ENCODE measurements at regions not wholly inside any gene's neighbourhood (a gene's known extent, or its start where the extent isn't known, plus 50 kb on each side); places are given as distances from the start of the nearest gene placed in this dataset.

DNA sequence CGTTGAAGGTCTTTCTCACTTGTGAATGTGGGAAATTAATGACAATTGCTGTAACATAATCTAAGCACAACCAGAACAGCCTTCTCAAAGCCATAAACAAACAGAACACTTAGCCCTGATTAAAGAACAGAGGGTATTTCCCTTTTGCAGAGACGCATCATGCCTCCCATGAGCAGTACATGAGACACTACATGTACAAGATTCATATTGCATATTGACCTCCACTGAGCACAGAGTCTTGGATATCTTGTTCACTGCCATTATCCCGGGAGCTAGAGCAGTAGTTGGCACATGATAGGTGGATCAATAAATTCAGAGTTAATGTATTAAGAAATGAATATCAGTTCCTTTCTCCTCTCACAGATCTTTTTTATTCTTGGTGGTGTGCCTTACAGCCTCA is 1194.3 kb upstream of the TENM4 start:
- FAIRE-seq (no peak), ATAC-seq (no peak), DNase-seq (ENCODE audit: low read depth in 1 of 2, low spot score in 1 of 2) (no peak)
- CTCF ChIA-PET, result no interaction called here
- Histone ChIP-seq H3K4me3 (no peak overlapping the region), H3K27ac (no peak overlapping the region), H3K4me2 (no peak overlapping the region), H3K4me1 (no peaks in the 10 kb centered on the region), H3K9me3 (no peaks in the 10 kb centered on the region)
- TF ChIP-seq, protein P1, sequence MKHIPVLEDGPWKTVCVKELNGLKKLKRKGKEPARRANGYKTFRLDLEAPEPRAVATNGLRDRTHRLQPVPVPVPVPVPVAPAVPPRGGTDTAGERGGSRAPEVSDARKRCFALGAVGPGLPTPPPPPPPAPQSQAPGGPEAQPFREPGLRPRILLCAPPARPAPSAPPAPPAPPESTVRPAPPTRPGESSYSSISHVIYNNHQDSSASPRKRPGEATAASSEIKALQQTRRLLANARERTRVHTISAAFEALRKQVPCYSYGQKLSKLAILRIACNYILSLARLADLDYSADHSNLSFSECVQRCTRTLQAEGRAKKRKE (CRISPR knock-in tag; IDR thresholded peaks at IDR 0.05; ENCODE audit: low read depth), result no peak
- TF ChIP-seq MAFK (IDR thresholded peaks at IDR 0.05; ENCODE audit: partially characterized antibody) (no peak), RARB (CRISPR knock-in tag; IDR thresholded peaks at IDR 0.05) (no peak), CBX8 (IDR thresholded peaks at IDR 0.05) (no peak), RNF2 (IDR thresholded peaks at IDR 0.05; ENCODE audit: borderline replicate concordance, low read depth) (no peak), HDAC2 (IDR thresholded peaks at IDR 0.05) (no peak), MAZ (IDR thresholded peaks at IDR 0.05; ENCODE audit: borderline replicate concordance, low read depth, low read length) (no peak), CBX2 (IDR thresholded peaks at IDR 0.05; ENCODE audit: borderline replicate concordance, low read depth) (no peak)
- TF ChIP-seq, protein P2, sequence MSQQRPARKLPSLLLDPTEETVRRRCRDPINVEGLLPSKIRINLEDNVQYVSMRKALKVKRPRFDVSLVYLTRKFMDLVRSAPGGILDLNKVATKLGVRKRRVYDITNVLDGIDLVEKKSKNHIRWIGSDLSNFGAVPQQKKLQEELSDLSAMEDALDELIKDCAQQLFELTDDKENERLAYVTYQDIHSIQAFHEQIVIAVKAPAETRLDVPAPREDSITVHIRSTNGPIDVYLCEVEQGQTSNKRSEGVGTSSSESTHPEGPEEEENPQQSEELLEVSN (IDR thresholded peaks at IDR 0.05; ENCODE audit: borderline replicate concordance, low read depth), result no peak
- TF ChIP-seq, protein P3, sequence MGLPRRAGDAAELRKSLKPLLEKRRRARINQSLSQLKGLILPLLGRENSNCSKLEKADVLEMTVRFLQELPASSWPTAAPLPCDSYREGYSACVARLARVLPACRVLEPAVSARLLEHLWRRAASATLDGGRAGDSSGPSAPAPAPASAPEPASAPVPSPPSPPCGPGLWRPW (IDR thresholded peaks at IDR 0.05), result no peak
- 12% methylated on average over 3 of the region's 3 CpGs for WGBS (ENCODE audit: missing lambda C conversion rate)
- POLR2A ChIA-PET, result no interaction called here

DNA sequence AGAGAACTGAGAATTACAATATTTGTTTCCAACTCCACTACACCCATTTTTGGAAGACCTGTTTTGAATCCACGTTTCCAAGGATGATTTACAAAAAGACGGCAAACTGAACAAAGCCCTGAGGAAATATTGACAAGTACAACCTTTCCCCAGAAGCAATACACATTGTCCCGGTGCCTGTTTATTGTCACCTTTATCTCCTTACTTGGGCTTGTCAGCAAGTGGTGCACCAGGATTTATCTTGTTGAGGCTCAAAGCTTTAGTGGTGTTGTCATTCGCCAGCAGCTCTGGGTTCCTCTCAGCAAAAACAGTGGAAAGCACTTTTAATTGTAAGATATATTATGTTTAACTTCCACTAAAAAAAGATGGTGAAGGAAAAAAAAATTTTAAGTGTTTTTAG is 1191.9 kb upstream of the TENM4 start:
- ChIA-PET CTCF (no interaction called here), POLR2A (no interaction called here)
- DNase-seq (ENCODE audit: low read depth in 1 of 2, low spot score in 1 of 2) (no peak), ATAC-seq (no peak), FAIRE-seq (no peak)
- no peak overlapping the region for H3K4me2 ChIP-seq
- 29% methylated on average over 4 of the region's 4 CpGs for WGBS (ENCODE audit: missing lambda C conversion rate)
- no peak overlapping the region for H3K27ac ChIP-seq
- H3K9me3 ChIP-seq, result no peaks in the 10 kb centered on the region
- H3K4me3 ChIP-seq, result no peak overlapping the region
- TF ChIP-seq JUN (IDR thresholded peaks at IDR 0.05), result no peak
- TF ChIP-seq, protein P4, sequence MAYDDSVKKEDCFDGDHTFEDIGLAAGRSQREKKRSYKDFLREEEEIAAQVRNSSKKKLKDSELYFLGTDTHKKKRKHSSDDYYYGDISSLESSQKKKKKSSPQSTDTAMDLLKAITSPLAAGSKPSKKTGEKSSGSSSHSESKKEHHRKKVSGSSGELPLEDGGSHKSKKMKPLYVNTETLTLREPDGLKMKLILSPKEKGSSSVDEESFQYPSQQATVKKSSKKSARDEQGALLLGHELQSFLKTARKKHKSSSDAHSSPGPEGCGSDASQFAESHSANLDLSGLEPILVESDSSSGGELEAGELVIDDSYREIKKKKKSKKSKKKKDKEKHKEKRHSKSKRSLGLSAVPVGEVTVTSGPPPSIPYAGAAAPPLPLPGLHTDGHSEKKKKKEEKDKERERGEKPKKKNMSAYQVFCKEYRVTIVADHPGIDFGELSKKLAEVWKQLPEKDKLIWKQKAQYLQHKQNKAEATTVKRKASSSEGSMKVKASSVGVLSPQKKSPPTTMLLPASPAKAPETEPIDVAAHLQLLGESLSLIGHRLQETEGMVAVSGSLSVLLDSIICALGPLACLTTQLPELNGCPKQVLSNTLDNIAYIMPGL (CRISPR knock-in tag; IDR thresholded peaks at IDR 0.05; ENCODE audit: borderline replicate concordance), result no peak
- TF ChIP-seq EHMT2 (IDR thresholded peaks at IDR 0.05; ENCODE audit: low read depth), result no peak
- no peaks in the 10 kb centered on the region for H3K4me1 ChIP-seq

DNA sequence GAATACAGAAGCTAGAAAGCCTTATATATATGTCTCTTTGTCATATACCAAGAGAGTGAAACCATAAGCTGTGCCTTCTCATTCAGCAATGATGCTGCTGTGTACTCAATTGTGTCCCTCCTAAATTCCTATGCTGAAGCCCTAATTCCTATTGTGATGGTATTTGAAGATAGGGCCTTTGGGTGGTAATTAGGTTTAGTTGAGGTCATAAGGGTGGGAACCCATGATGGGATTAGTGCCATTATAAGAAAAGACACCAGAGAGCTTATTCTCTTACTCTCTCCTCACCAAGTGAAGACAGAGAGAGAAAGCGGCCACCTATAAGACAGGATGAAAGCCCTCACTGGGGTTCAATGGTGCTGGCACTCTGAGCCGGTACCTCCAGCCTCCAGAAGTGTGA is 1191.3 kb upstream of the TENM4 start:
- H3K27ac ChIP-seq, result no peak overlapping the region
- no peaks in the 10 kb centered on the region for H3K9me3 ChIP-seq
- H3K4me2 ChIP-seq, result no peak overlapping the region
- DNase-seq (ENCODE audit: low read depth in 1 of 2, low spot score in 1 of 2), result no peak
- no peak overlapping the region for H3K4me3 ChIP-seq
- FAIRE-seq, result no peak
- ChIA-PET POLR2A (no interaction called here), CTCF (no interaction called here)
- no peaks in the 10 kb centered on the region for H3K4me1 ChIP-seq
- 35% methylated on average over 2 of the region's 2 CpGs for WGBS (ENCODE audit: missing lambda C conversion rate)
- no peak for ATAC-seq
- no peak for TF ChIP-seq NR3C1 (IDR thresholded peaks at IDR 0.05)
- TF ChIP-seq, protein P3 (IDR thresholded peaks at IDR 0.05), result no peak

DNA sequence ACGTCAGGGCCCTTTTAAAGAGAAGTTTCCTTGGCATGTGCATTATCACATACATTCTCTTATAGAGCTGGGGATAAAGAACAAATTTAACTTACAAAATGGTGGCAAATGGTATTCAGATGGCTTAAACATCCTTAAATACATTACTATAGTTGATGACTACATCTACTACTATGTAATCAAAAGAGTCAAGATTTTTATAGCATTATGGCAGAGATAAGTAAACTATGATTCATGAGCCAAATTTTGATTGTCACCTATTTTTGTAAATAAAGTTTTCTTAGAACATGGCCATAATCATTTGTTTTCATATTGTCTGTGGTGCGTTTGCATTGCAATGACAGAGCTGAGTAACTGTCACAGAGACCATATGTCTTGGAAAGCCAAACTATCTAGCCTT is 1188.6 kb upstream of the TENM4 start:
- 11% methylated on average over 2 of the region's 2 CpGs for WGBS (ENCODE audit: missing lambda C conversion rate)
- ChIA-PET POLR2A (no interaction called here), CTCF (no interaction called here)
- H3K4me2 ChIP-seq, result no peak overlapping the region
- no peaks in the 10 kb centered on the region for H3K9me3 ChIP-seq
- no peak overlapping the region for H3K4me3 ChIP-seq
- FAIRE-seq (no peak), DNase-seq (ENCODE audit: low read depth in 1 of 2, low spot score in 1 of 2) (no peak), ATAC-seq (no peak)
- H3K4me1 ChIP-seq, result no peaks in the 10 kb centered on the region
- H3K27ac ChIP-seq, result no peak overlapping the region
- TF ChIP-seq, protein P5, sequence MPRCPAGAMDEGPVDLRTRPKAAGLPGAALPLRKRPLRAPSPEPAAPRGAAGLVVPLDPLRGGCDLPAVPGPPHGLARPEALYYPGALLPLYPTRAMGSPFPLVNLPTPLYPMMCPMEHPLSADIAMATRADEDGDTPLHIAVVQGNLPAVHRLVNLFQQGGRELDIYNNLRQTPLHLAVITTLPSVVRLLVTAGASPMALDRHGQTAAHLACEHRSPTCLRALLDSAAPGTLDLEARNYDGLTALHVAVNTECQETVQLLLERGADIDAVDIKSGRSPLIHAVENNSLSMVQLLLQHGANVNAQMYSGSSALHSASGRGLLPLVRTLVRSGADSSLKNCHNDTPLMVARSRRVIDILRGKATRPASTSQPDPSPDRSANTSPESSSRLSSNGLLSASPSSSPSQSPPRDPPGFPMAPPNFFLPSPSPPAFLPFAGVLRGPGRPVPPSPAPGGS (IDR thresholded peaks at IDR 0.05), result no peak
- TF ChIP-seq MAFK (IDR thresholded peaks at IDR 0.05; ENCODE audit: partially characterized antibody) (no peak), PHF8 (IDR thresholded peaks at IDR 0.05; ENCODE audit: borderline replicate concordance, low read depth) (no peak), ZNF302 (CRISPR knock-in tag; IDR thresholded peaks at IDR 0.05) (no peak), KDM1A (IDR thresholded peaks at IDR 0.05; ENCODE audit: low read depth) (no peak), SMC3 (IDR thresholded peaks at IDR 0.05) (no peak), NR3C1 (IDR thresholded peaks at IDR 0.05) (no peak), CBX2 (IDR thresholded peaks at IDR 0.05; ENCODE audit: borderline replicate concordance, low read depth) (no peak), ESRRA (IDR thresholded peaks at IDR 0.05; ENCODE audit: borderline replicate concordance, low read length) (no peak), CHD4 (IDR thresholded peaks at IDR 0.05; ENCODE audit: borderline replicate concordance) (no peak), CBX8 (IDR thresholded peaks at IDR 0.05) (no peak), MYC (IDR thresholded peaks at IDR 0.05; ENCODE audit: borderline replicate concordance, low read length) (no peak), POLR2A (IDR thresholded peaks at IDR 0.05; ENCODE audit: low read length) (no peak)
- TF ChIP-seq, protein P6, sequence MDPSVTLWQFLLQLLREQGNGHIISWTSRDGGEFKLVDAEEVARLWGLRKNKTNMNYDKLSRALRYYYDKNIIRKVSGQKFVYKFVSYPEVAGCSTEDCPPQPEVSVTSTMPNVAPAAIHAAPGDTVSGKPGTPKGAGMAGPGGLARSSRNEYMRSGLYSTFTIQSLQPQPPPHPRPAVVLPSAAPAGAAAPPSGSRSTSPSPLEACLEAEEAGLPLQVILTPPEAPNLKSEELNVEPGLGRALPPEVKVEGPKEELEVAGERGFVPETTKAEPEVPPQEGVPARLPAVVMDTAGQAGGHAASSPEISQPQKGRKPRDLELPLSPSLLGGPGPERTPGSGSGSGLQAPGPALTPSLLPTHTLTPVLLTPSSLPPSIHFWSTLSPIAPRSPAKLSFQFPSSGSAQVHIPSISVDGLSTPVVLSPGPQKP (IDR thresholded peaks at IDR 0.05; ENCODE audit: low read depth, low read length), result no peak
- TF ChIP-seq, protein P7, sequence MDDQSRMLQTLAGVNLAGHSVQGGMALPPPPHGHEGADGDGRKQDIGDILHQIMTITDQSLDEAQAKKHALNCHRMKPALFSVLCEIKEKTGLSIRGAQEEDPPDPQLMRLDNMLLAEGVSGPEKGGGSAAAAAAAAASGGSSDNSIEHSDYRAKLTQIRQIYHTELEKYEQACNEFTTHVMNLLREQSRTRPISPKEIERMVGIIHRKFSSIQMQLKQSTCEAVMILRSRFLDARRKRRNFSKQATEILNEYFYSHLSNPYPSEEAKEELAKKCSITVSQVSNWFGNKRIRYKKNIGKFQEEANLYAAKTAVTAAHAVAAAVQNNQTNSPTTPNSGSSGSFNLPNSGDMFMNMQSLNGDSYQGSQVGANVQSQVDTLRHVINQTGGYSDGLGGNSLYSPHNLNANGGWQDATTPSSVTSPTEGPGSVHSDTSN (IDR thresholded peaks at IDR 0.05), result no peak
